ENCODE measurements at regions not wholly inside any gene's neighbourhood (a gene's known extent, or its start where the extent isn't known, plus 50 kb on each side); places are given as distances from the start of the nearest gene placed in this dataset.

GRCh38 chr11:129620237-129621104 lies 195.2 kb upstream of the TMEM45B start:
- 86 to 91% (median 87%) methylated on average over 12 of the region's 12 CpGs for WGBS, 5 donors
- TF ChIP-seq EP300 (IDR thresholded peaks at IDR 0.05) (no peak), POLR2AphosphoS5 (IDR thresholded peaks at IDR 0.05) (no peak)
- Histone ChIP-seq H3K27me3 (peaks cover 0 to 30% (median 0%) of the 10 kb centered on the region in 3 donors), H3K9me3 (no peaks in the 10 kb centered on the region), H3K4me1 (no peaks in the 10 kb centered on the region), H3K36me3 (no peaks in the 10 kb centered on the region), H3K4me3 (no peak overlapping the region), H3K27ac (no peak overlapping the region)
- intact Hi-C loops (cut with DNase I; ENCODE audit: low total_unique reads): no loop called here
- no peak for DNase-seq

GRCh38 chr11:129625930-129626329 lies 189.7 kb upstream of the TMEM45B start:
- Histone ChIP-seq H3K4me1 (no peaks in the 10 kb centered on the region), H3K9me3 (peaks cover 0 to 11% (median 3%) of the 10 kb centered on the region in 4 donors), H3K27me3 (no peaks in the 10 kb centered on the region), H3K4me3 (no peak overlapping the region), H3K27ac (no peak overlapping the region), H3K36me3 (no peaks in the 10 kb centered on the region)
- DNase-seq: no peak
- intact Hi-C loops (cut with DNase I; ENCODE audit: low total_unique reads): no loop called here
- 66 to 72% (median 69%) methylated on average over 6 of the region's 6 CpGs for WGBS, 5 donors
- TF ChIP-seq CTCF (IDR thresholded peaks at IDR 0.05) (no peak), POLR2A (IDR thresholded peaks at IDR 0.05) (no peak), POLR2AphosphoS5 (IDR thresholded peaks at IDR 0.05) (no peak), EP300 (IDR thresholded peaks at IDR 0.05) (no peak)

GRCh38 chr11:129631201-129631600 lies 184.4 kb upstream of the TMEM45B start:
- Histone ChIP-seq H3K4me3 (no peak overlapping the region), H3K4me1 (no peaks in the 10 kb centered on the region), H3K27me3 (no peaks in the 10 kb centered on the region), H3K27ac (no peak overlapping the region), H3K9me3 (peaks cover 0 to 11% (median 3%) of the 10 kb centered on the region in 4 donors), H3K36me3 (no peaks in the 10 kb centered on the region)
- WGBS, 5 donors: 89 to 95% (median 91%) methylated on average over 2 of the region's 2 CpGs
- intact Hi-C loops (cut with DNase I; ENCODE audit: low total_unique reads): no loop called here
- TF ChIP-seq CTCF (IDR thresholded peaks at IDR 0.05): no peak
- TF ChIP-seq POLR2A (IDR thresholded peaks at IDR 0.05): no peak
- TF ChIP-seq POLR2AphosphoS5 (IDR thresholded peaks at IDR 0.05): no peak
- no peak for TF ChIP-seq EP300 (IDR thresholded peaks at IDR 0.05)
- no peak for DNase-seq

- no peak for DNase-seq
- Histone ChIP-seq H3K4me1 (no peaks in the 10 kb centered on the region), H3K36me3 (no peaks in the 10 kb centered on the region), H3K9me3 (no peaks in the 10 kb centered on the region), H3K4me3 (no peak overlapping the region), H3K27me3 (no peaks in the 10 kb centered on the region), H3K27ac (no peak overlapping the region)
- no peak for TF ChIP-seq EP300 (IDR thresholded peaks at IDR 0.05)
- TF ChIP-seq CTCF (IDR thresholded peaks at IDR 0.05): no peak
- TF ChIP-seq POLR2A (IDR thresholded peaks at IDR 0.05): no peak
- no peak for TF ChIP-seq POLR2AphosphoS5 (IDR thresholded peaks at IDR 0.05)
- intact Hi-C loops (cut with DNase I; ENCODE audit: low total_unique reads): no loop called here
- WGBS, 5 donors: 58 to 78% (median 75%) methylated on average over 6 of the region's 6 CpGs
Observed at GRCh38 chr11:129636926-129637325, 178.7 kb upstream of the TMEM45B start.

- TF ChIP-seq CTCF (IDR thresholded peaks at IDR 0.05) (no peak), POLR2A (IDR thresholded peaks at IDR 0.05) (no peak), EP300 (IDR thresholded peaks at IDR 0.05) (no peak), POLR2AphosphoS5 (IDR thresholded peaks at IDR 0.05) (no peak)
- 82 to 88% (median 82%) methylated on average over 6 of the region's 6 CpGs for WGBS, 5 donors
- intact Hi-C loops (cut with DNase I; ENCODE audit: low total_unique reads): no loop called here
- Histone ChIP-seq H3K9me3 (no peaks in the 10 kb centered on the region), H3K4me3 (no peak overlapping the region), H3K4me1 (no peaks in the 10 kb centered on the region), H3K36me3 (no peaks in the 10 kb centered on the region), H3K27me3 (no peaks in the 10 kb centered on the region), H3K27ac (no peak overlapping the region)
- no peak for DNase-seq
Observed at GRCh38 chr11:129637473-129637872, 178.2 kb upstream of the TMEM45B start.

Data from stomach (tissue), 8 donors.